ENCODE measurements at regions not wholly inside any gene's neighbourhood (a gene's known extent, or its start where the extent isn't known, plus 50 kb on each side); places are given as distances from the start of the nearest gene placed in this dataset.
A peak's percentile ranks its signal among the peaks of the same experiment; 100 is the strongest.

- Histone ChIP-seq H3K4me3 (no peak overlapping the region), H3K4me2 (no peak overlapping the region), H3K4me1 (ENCODE audit: insufficient read depth) (no peaks in the 10 kb centered on the region; the same call in 1 of the 2 replicates), H3F3A (replicated peaks; ENCODE audit: low read depth) (no peaks in the 10 kb centered on the region), H3K27ac (ENCODE audit: low read depth) (no peak overlapping the region), H2AFZ (peak overlapping the region; percentile 48), H4K20me1 (replicated peaks; ENCODE audit: insufficient read depth) (no peaks in the 10 kb centered on the region), H3K79me2 (replicated peaks; ENCODE audit: insufficient read depth) (no peaks in the 10 kb centered on the region), H3K27me3 (ENCODE audit: insufficient read depth) (no peaks in the 10 kb centered on the region), H3K9me2 (ENCODE audit: insufficient read depth) (peaks cover 16% of the 10 kb centered on the region), H3K36me3 (ENCODE audit: insufficient read depth) (no peaks in the 10 kb centered on the region)
- TF ChIP-seq EZH2phosphoT487 (IDR thresholded peaks at IDR 0.05; ENCODE audit: unreplicated experiment), result no peak
- TF ChIP-seq EZH2 (IDR thresholded peaks at IDR 0.05; ENCODE audit: low read depth, unreplicated experiment), result no peak
- no peak for TF ChIP-seq REST (IDR thresholded peaks at IDR 0.05; ENCODE audit: unreplicated experiment)
- TF ChIP-seq STAT1 (IDR thresholded peaks at IDR 0.05; ENCODE audit: unreplicated experiment), result no peak
- no peak for TF ChIP-seq CREB1 (CRISPR knock-in tag; IDR thresholded peaks at IDR 0.05; ENCODE audit: low read depth)
- no peak for TF ChIP-seq ZNF114 (CRISPR knock-in tag; IDR thresholded peaks at IDR 0.05)
- TF ChIP-seq ZNF462 (CRISPR knock-in tag; IDR thresholded peaks at IDR 0.05), result no peak
- no peak for TF ChIP-seq ZNF331 (CRISPR knock-in tag; IDR thresholded peaks at IDR 0.05; ENCODE audit: low read depth)
- TF ChIP-seq ETS1 (IDR thresholded peaks at IDR 0.05), result no peak
- TF ChIP-seq POLR2AphosphoS5 (IDR thresholded peaks at IDR 0.05; ENCODE audit: low read depth), result no peak
- no peak for TF ChIP-seq CTCF (conservative IDR thresholded peaks at IDR 0.05; ENCODE audit: low read depth in 2 of 2)
- TF ChIP-seq NANOG (IDR thresholded peaks at IDR 0.05; ENCODE audit: borderline replicate concordance), result no peak
- no peak for TF ChIP-seq JUNB (IDR thresholded peaks at IDR 0.05; ENCODE audit: unreplicated experiment)
- Mint-ChIP-seq H3K36me3 (ENCODE audit: low read depth) (no peaks in the 10 kb centered on the region), H3K9me3 (no peaks in the 10 kb centered on the region), H3K27ac (no peak overlapping the region), H3K4me3 (no peak overlapping the region), H3K27me3 (ENCODE audit: insufficient read depth, low read depth, poor library complexity) (peaks cover 6% of the 10 kb centered on the region), H3K4me1 (peaks cover 10% of the 10 kb centered on the region; the same call in 2 of the 3 replicates)
- DNase-seq (ENCODE audit: low spot score) (no peak), ATAC-seq (no peak)
These were observed 104.9 kb upstream of the TGFBR2 start for GRCh38 chr3:30501526-30501925.

All from GM23338 (cell line).